K562 (cell line): ENCODE measurements at regions not wholly inside any gene's neighbourhood (a gene's known extent, or its start where the extent isn't known, plus 50 kb on each side); places are given as distances from the start of the nearest gene placed in this dataset.

Experiments used
- CBFB ChIP-seq: sonication (generic); formaldehyde crosslinking; IDR thresholded peaks from 2 replicates; pipeline ENCODE4 v1.4.0; 2020; ENCODE audit warnings: mild to moderate bottlenecking, missing genetic modification reagents
- CBX2 ChIP-seq: fragments of 200-600 bp; sonication (generic); IDR thresholded peaks from one replicate; pipeline ENCODE4 v1.6.1; 2012; ENCODE audit warnings: mild to moderate bottlenecking, low read length, inconsistent platforms; ENCODE audit not compliant: insufficient read depth, poor library complexity, severe bottlenecking
- CEBPG ChIP-seq, 3 experiments: fragments of 200-800 bp in 1 of 3; sonication (Bioruptor generic) in 1 of 3; sonication (generic) in 1 of 3; formaldehyde crosslinking in 1 of 3; IDR thresholded peaks in 2 of 3; conservative IDR thresholded peaks in 1 of 3; 2 replicates each; pipeline versions ENCODE4 v1.6.1 to v1.8.0; 2016 to 2022; ENCODE audit warnings: missing compliant biosample characterization in 2 of 3, missing genetic modification characterization in 2 of 3, mild to moderate bottlenecking in 1 of 3, missing genetic modification reagents in 1 of 3
- HDAC1 ChIP-seq, 2 experiments: fragments of 450-650 bp; IDR thresholded peaks; 2 replicates each; pipeline ENCODE4 v1.6.1; 2016 to 2017; ENCODE audit warnings: inconsistent platforms in 1 of 2, mild to moderate bottlenecking in 1 of 2, moderate library complexity in 1 of 2
- MBD2 ChIP-seq: sonication (generic); IDR thresholded peaks from 2 replicates; pipeline ENCODE4 v1.6.1; 2016; ENCODE audit warnings: low read depth, borderline replicate concordance
- MTA3 ChIP-seq: fragments of 450-650 bp; formaldehyde crosslinking; IDR thresholded peaks from 2 replicates; pipeline ENCODE4 v1.6.1; 2017; ENCODE audit warnings: mild to moderate bottlenecking, borderline replicate concordance
- NCOA4 ChIP-seq: fragments of 450-650 bp; IDR thresholded peaks from 2 replicates; pipeline ENCODE4 v1.6.1; 2018; ENCODE audit warnings: mild to moderate bottlenecking; ENCODE audit not compliant: partially characterized antibody
- NR2C2 ChIP-seq, 2 experiments: fragments of 200-800 bp in 1 of 2; sonication (Bioruptor generic) in 1 of 2; sonication (generic) in 1 of 2; formaldehyde crosslinking in 1 of 2; IDR thresholded peaks; 2 replicates each; pipeline versions ENCODE4 v1.6.1 to v1.8.0; 2016 to 2022; ENCODE audit warnings: mild to moderate bottlenecking in 1 of 2, missing compliant biosample characterization in 1 of 2, missing genetic modification characterization in 1 of 2, missing genetic modification reagents in 1 of 2
- SIN3A ChIP-seq, 2 experiments: fragments of 150-350 bp in 1 of 2; IDR thresholded peaks; 2 replicates each; pipeline ENCODE4 v1.6.1; 2011 to 2016; ENCODE audit warnings: borderline replicate concordance in 2 of 2, low read depth in 2 of 2, low read length in 2 of 2, mild to moderate bottlenecking in 2 of 2, moderate library complexity in 2 of 2; ENCODE audit not compliant: control insufficient read depth in 1 of 2
- ZNF143 ChIP-seq: sonication (generic); formaldehyde crosslinking; IDR thresholded peaks from 2 replicates; pipeline ENCODE4 v1.9.0; 2022; ENCODE audit warnings: mild to moderate bottlenecking, missing genetic modification reagents
- ZNF23 ChIP-seq: fragments of 250-450 bp; sonication (Bioruptor Pico); IDR thresholded peaks from 2 replicates; pipeline ENCODE4 v1.4.0; 2020; ENCODE audit warnings: mild to moderate bottlenecking
- ZSCAN32 ChIP-seq: fragments of 450-650 bp; formaldehyde crosslinking; IDR thresholded peaks from 2 replicates; pipeline ENCODE4 v1.4.0; 2020; ENCODE audit warnings: mild to moderate bottlenecking, moderate library complexity
- TF ChIP-seq, protein P1 (sequence below): fragments of 450-650 bp; IDR thresholded peaks from 2 replicates; pipeline ENCODE4 v1.6.1; 2014; ENCODE audit warnings: low read depth, mild to moderate bottlenecking, moderate library complexity, borderline replicate concordance
- TF ChIP-seq, protein P2 (sequence below): sonication (generic); formaldehyde crosslinking; IDR thresholded peaks from 2 replicates; pipeline ENCODE4 v1.8.0; 2022; ENCODE audit warnings: mild to moderate bottlenecking, missing genetic modification reagents
- TF ChIP-seq, protein P3 (sequence below): fragments of 450-650 bp; IDR thresholded peaks from 2 replicates; pipeline ENCODE4 v1.6.1; 2016; ENCODE audit warnings: low read depth

DNA sequence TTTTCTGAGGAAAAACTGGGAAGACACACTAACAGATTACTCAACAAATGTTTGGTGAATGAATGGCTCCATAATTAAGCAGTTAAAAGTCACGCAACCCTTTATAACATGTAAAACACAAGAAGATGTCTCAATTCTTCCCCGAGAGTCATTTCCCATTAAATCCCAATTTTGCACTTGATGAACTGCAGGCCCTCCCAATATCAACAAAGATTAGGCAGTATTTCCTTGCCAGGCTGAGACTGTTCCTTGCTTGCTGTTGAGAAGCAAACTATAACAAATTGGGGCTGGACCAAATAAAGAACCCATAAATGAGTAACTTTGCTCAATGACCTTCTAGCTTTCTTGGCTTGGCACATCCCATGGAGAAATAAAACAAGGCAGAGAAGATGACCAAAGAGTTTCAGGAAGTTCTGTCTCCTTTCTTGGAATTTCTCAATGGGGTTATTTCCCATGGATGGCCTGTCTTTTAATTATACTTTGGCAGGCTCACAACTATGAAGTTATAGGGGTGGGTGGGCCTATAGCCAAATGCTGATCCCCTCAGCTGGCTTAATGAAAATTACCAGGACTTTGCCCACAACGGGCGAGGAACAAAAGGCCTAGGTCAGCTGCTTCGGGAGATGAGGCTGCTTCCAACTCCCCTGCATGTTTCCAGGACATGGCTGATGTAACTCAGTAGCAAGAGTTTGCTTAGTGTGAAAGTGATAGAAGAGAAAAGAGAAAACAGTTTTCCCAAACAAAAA, 243.1 kb upstream of the RFX3 start (continued):
- TF ChIP-seq, protein P1, sequence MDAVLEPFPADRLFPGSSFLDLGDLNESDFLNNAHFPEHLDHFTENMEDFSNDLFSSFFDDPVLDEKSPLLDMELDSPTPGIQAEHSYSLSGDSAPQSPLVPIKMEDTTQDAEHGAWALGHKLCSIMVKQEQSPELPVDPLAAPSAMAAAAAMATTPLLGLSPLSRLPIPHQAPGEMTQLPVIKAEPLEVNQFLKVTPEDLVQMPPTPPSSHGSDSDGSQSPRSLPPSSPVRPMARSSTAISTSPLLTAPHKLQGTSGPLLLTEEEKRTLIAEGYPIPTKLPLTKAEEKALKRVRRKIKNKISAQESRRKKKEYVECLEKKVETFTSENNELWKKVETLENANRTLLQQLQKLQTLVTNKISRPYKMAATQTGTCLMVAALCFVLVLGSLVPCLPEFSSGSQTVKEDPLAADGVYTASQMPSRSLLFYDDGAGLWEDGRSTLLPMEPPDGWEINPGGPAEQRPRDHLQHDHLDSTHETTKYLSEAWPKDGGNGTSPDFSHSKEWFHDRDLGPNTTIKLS = no peak
- TF ChIP-seq SIN3A (IDR thresholded peaks at IDR 0.05; ENCODE audit: borderline replicate concordance in 2 of 2, control insufficient read depth in 1 of 2, low read depth in 2 of 2, low read length in 2 of 2) = no peak
- no peak for TF ChIP-seq CBFB
- no peak for TF ChIP-seq CEBPG (CRISPR knock-in tag; IDR thresholded peaks at IDR 0.05)
- TF ChIP-seq CEBPG (tag; conservative IDR thresholded peaks at IDR 0.05 in 1 of 2, IDR thresholded peaks at IDR 0.05 in 1 of 2) = peak; percentile 63 to 83
- TF ChIP-seq HDAC1 (IDR thresholded peaks at IDR 0.05) = no peak
- no peak for TF ChIP-seq CBX2
- TF ChIP-seq ZNF143 (CRISPR knock-in tag) = no peak
- no peak for TF ChIP-seq NCOA4
- no peak for TF ChIP-seq MTA3
- TF ChIP-seq, protein P2, sequence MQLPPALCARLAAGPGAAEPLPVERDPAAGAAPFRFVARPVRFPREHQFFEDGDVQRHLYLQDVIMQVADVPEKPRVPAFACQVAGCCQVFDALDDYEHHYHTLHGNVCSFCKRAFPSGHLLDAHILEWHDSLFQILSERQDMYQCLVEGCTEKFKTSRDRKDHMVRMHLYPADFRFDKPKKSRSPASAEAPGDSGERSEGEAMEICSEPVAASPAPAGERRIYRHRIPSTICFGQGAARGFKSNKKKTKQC (CRISPR knock-in tag) = no peak
- TF ChIP-seq ZNF23 (CRISPR knock-in tag) = no peak
- TF ChIP-seq NR2C2 (CRISPR knock-in tag; IDR thresholded peaks at IDR 0.05) = no peak
- peak; percentile 42; the same call in 1 of the 2 replicates for TF ChIP-seq NR2C2 (tag; IDR thresholded peaks at IDR 0.05)
- TF ChIP-seq ZSCAN32 (CRISPR knock-in tag) = peak; percentile 64; the same call in 1 of the 2 replicates
- TF ChIP-seq MBD2 = no peak
- TF ChIP-seq, protein P3, sequence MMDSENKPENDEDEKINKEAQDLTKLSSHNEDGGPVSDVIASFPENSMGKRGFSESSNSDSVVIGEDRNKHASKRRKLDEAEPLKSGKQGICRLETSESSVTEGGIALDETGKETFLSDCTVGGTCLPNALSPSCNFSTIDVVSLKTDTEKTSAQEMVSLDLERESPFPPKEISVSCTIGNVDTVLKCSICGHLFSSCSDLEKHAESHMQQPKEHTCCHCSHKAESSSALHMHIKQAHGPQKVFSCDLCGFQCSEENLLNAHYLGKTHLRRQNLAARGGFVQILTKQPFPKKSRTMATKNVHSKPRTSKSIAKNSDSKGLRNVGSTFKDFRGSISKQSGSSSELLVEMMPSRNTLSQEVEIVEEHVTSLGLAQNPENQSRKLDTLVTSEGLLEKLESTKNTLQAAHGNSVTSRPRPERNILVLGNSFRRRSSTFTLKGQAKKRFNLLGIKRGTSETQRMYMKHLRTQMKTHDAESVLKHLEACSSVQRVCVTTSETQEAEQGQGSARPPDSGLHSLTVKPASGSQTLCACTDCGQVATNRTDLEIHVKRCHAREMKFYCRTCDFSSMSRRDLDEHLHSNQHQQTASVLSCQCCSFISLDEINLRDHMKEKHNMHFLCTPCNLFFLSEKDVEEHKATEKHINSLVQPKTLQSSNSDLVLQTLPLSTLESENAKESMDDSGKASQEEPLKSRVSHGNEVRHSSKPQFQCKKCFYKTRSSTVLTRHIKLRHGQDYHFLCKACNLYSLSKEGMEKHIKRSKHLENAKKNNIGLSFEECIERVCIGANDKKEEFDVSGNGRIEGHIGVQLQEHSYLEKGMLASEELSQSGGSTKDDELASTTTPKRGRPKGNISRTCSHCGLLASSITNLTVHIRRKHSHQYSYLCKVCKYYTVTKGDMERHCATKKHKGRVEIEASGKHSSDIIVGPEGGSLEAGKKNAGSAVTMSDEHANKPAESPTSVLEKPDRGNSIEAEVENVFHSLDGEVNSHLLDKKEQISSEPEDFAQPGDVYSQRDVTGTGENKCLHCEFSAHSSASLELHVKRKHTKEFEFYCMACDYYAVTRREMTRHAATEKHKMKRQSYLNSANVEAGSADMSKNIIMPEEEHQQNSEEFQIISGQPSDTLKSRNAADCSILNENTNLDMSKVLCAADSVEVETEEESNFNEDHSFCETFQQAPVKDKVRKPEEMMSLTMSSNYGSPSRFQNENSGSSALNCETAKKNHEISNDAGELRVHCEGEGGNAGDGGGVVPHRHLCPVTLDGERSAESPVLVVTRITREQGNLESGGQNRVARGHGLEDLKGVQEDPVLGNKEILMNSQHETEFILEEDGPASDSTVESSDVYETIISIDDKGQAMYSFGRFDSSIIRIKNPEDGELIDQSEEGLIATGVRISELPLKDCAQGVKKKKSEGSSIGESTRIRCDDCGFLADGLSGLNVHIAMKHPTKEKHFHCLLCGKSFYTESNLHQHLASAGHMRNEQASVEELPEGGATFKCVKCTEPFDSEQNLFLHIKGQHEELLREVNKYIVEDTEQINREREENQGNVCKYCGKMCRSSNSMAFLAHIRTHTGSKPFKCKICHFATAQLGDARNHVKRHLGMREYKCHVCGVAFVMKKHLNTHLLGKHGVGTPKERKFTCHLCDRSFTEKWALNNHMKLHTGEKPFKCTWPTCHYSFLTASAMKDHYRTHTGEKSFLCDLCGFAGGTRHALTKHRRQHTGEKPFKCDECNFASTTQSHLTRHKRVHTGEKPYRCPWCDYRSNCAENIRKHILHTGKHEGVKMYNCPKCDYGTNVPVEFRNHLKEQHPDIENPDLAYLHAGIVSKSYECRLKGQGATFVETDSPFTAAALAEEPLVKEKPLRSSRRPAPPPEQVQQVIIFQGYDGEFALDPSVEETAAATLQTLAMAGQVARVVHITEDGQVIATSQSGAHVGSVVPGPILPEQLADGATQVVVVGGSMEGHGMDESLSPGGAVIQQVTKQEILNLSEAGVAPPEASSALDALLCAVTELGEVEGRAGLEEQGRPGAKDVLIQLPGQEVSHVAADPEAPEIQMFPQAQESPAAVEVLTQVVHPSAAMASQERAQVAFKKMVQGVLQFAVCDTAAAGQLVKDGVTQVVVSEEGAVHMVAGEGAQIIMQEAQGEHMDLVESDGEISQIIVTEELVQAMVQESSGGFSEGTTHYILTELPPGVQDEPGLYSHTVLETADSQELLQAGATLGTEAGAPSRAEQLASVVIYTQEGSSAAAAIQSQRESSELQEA = no peak
